OCI-LY3 (cell line): ENCODE measurements at regions not wholly inside any gene's neighbourhood (a gene's known extent, or its start where the extent isn't known, plus 50 kb on each side); places are given as distances from the start of the nearest gene placed in this dataset.

Experiments
- H2AFZ ChIP-seq: fragments of 200-600, 300-600 bp; shearing (Covaris generic); 2 replicates; pipeline ENCODE4 v1.6.0; 2014; ENCODE audit warnings: antibody characterized with exemption, low read depth, low read length
- H3K27ac ChIP-seq: fragments of 200-600, 300-600 bp; sonication (generic); 2 replicates; pipeline ENCODE4 v1.5.1; 2014; ENCODE audit warnings: mild to moderate bottlenecking, low read length, moderate library complexity, mixed read lengths
- H3K27me3 ChIP-seq: fragments of 200-600, 300-600 bp; sonication (generic); 2 replicates; pipeline ENCODE4 v1.6.1; 2014; ENCODE audit warnings: low read depth, low read length, mixed read lengths
- H3K36me3 ChIP-seq: fragments of 200-600, 300-600 bp; sonication (generic); replicated peaks from 2 replicates; pipeline ENCODE3; 2014; ENCODE audit warnings: low read depth, low read length, mixed read lengths
- H3K4me1 ChIP-seq: fragments of 300-600, 200-600 bp; sonication (generic); 2 replicates; pipeline ENCODE4 v1.6.1; 2014; ENCODE audit warnings: low read length, mixed read lengths
- H3K4me2 ChIP-seq: fragments of 200-600, 300-600 bp; sonication (generic); 2 replicates; pipeline ENCODE4 v1.6.1; 2014; ENCODE audit warnings: low read length, mixed read lengths
- H3K4me3 ChIP-seq: fragments of 300-600, 200-600 bp; sonication (generic); 2 replicates; pipeline ENCODE4 v1.5.1; 2014; ENCODE audit warnings: antibody characterized with exemption, mild to moderate bottlenecking, low read length, moderate library complexity
- H3K79me2 ChIP-seq: fragments of 300-600, 200-600 bp; shearing (Covaris generic); 2 replicates; pipeline ENCODE4 v1.6.1; 2014; ENCODE audit warnings: mild to moderate bottlenecking, low read length, mixed read lengths
- H3K9ac ChIP-seq: fragments of 300-600, 200-600 bp; shearing (Covaris generic); 2 replicates; pipeline ENCODE4 v1.6.0; 2014; ENCODE audit warnings: mild to moderate bottlenecking, low read length, moderate library complexity
- H3K9me3 ChIP-seq: fragments of 200-600, 300-600 bp; shearing (Covaris generic); 2 replicates; pipeline ENCODE4 v1.6.1; 2014; ENCODE audit warnings: low read length, mixed read lengths; ENCODE audit not compliant: insufficient read depth
- H4K20me1 ChIP-seq: fragments of 200-600, 300-600 bp; sonication (generic); 2 replicates; pipeline ENCODE4 v1.6.1; 2016; ENCODE audit warnings: low read length, mixed read lengths; ENCODE audit not compliant: insufficient read depth
- CTCF ChIP-seq: fragments of 200-600, 300-600 bp; sonication (generic); IDR thresholded peaks from 2 replicates; pipeline ENCODE4 v1.5.1; 2014; ENCODE audit warnings: antibody characterized with exemption, low read length, low read depth
- EZH2phosphoT487 ChIP-seq: fragments of 200-600 bp; shearing (Covaris generic); IDR thresholded peaks from 2 replicates; pipeline ENCODE4 v1.6.1; 2018; ENCODE audit warnings: antibody characterized with exemption, mixed run types, low read depth

GRCh38 chr3:64331605-64332004 lies 106.3 kb upstream of the PRICKLE2 start:
- H3K27me3 ChIP-seq: peaks cover 7% of the 10 kb centered on the region
- H3K9me3 ChIP-seq: no peaks in the 10 kb centered on the region
- no peak overlapping the region for H2AFZ ChIP-seq
- H3K9ac ChIP-seq: no peak overlapping the region
- no peaks in the 10 kb centered on the region for H3K79me2 ChIP-seq
- no peaks in the 10 kb centered on the region for H3K36me3 ChIP-seq
- no peak for TF ChIP-seq EZH2phosphoT487
- H3K4me2 ChIP-seq: no peak overlapping the region
- no peaks in the 10 kb centered on the region; the same call in 1 of the 2 replicates for H3K4me1 ChIP-seq
- H4K20me1 ChIP-seq: no peaks in the 10 kb centered on the region
- no peak overlapping the region for H3K4me3 ChIP-seq
- no peak overlapping the region for H3K27ac ChIP-seq

- no peak overlapping the region for H3K9ac ChIP-seq
- H3K4me1 ChIP-seq: no peaks in the 10 kb centered on the region; the same call in 1 of the 2 replicates
- H3K27ac ChIP-seq: no peak overlapping the region
- no peaks in the 10 kb centered on the region for H3K36me3 ChIP-seq
- H3K4me3 ChIP-seq: no peak overlapping the region
- no peaks in the 10 kb centered on the region for H4K20me1 ChIP-seq
- TF ChIP-seq CTCF (no peak), EZH2phosphoT487 (no peak)
- H3K27me3 ChIP-seq: peaks cover 7% of the 10 kb centered on the region
- H3K4me2 ChIP-seq: no peak overlapping the region
- H2AFZ ChIP-seq: no peak overlapping the region
- H3K9me3 ChIP-seq: no peaks in the 10 kb centered on the region
- H3K79me2 ChIP-seq: no peaks in the 10 kb centered on the region
These were observed 103.8 kb upstream of the PRICKLE2 start for GRCh38 chr3:64329037-64329436.

GRCh38 chr3:64327100-64327804 lies 102.0 kb upstream of the PRICKLE2 start:
- H3K79me2 ChIP-seq: no peaks in the 10 kb centered on the region
- H3K27ac ChIP-seq: no peak overlapping the region
- no peak for TF ChIP-seq EZH2phosphoT487
- no peaks in the 10 kb centered on the region for H3K36me3 ChIP-seq
- H2AFZ ChIP-seq: no peak overlapping the region
- H3K9ac ChIP-seq: no peak overlapping the region
- H3K9me3 ChIP-seq: no peaks in the 10 kb centered on the region
- no peaks in the 10 kb centered on the region; the same call in 1 of the 2 replicates for H3K4me1 ChIP-seq
- no peak overlapping the region for H3K4me2 ChIP-seq
- peaks cover 7% of the 10 kb centered on the region for H3K27me3 ChIP-seq
- no peak overlapping the region for H3K4me3 ChIP-seq
- no peaks in the 10 kb centered on the region for H4K20me1 ChIP-seq

- Histone ChIP-seq H3K4me3 (no peak overlapping the region), H3K27me3 (no peaks in the 10 kb centered on the region; the same call in 1 of the 2 replicates), H3K36me3 (no peaks in the 10 kb centered on the region), H3K9me3 (no peaks in the 10 kb centered on the region), H4K20me1 (no peaks in the 10 kb centered on the region), H3K4me1 (no peaks in the 10 kb centered on the region), H3K4me2 (no peak overlapping the region), H3K27ac (no peak overlapping the region), H3K9ac (no peak overlapping the region), H2AFZ (no peak overlapping the region), H3K79me2 (no peaks in the 10 kb centered on the region)
- TF ChIP-seq CTCF: no peak
- no peak for TF ChIP-seq EZH2phosphoT487
These were observed 96.5 kb upstream of the PRICKLE2 start for GRCh38 chr3:64321747-64322146.

- Histone ChIP-seq H3K27me3 (no peaks in the 10 kb centered on the region; the same call in 1 of the 2 replicates), H4K20me1 (no peaks in the 10 kb centered on the region), H3K36me3 (no peaks in the 10 kb centered on the region), H3K4me1 (no peaks in the 10 kb centered on the region), H3K79me2 (no peaks in the 10 kb centered on the region), H3K9me3 (no peaks in the 10 kb centered on the region), H3K4me2 (no peak overlapping the region), H3K27ac (no peak overlapping the region), H3K4me3 (no peak overlapping the region), H3K9ac (no peak overlapping the region), H2AFZ (no peak overlapping the region)
- TF ChIP-seq EZH2phosphoT487 (no peak), CTCF (no peak)
These were observed 94.1 kb upstream of the PRICKLE2 start for GRCh38 chr3:64319391-64319790.
